HG03565 (cell line): ENCODE measurements at regions not wholly inside any gene's neighbourhood (a gene's known extent, or its start where the extent isn't known, plus 50 kb on each side); places are given as distances from the start of the nearest gene placed in this dataset.

Experiments
- ATAC-seq: cut with Tn5 transposase; IDR thresholded peaks from one replicate; pipeline ENCODE4 v1.9.1; 2021; ENCODE audit warnings: mild to moderate bottlenecking, moderate library complexity; ENCODE audit not compliant: unreplicated experiment

- no peak for ATAC-seq
These were observed 144.4 kb upstream of the GUCY1A1 start for GRCh38 chr4:155522201-155522600.

GRCh38 chr4:155521382-155521781 lies 144.6 kb upstream of the MAP9 start:
- ATAC-seq = no peak

- no peak for ATAC-seq
These were observed 138.8 kb upstream of the MAP9 start for GRCh38 chr4:155515444-155516075.

GRCh38 chr4:155514628-155515027 lies 137.9 kb upstream of the MAP9 start:
- no peak for ATAC-seq

GRCh38 chr4:155512817-155513216 lies 136.1 kb upstream of the MAP9 start:
- ATAC-seq = no peak

- ATAC-seq = no peak
These were observed 135.3 kb upstream of the MAP9 start for GRCh38 chr4:155512046-155512445.

GRCh38 chr4:155510771-155511170 lies 134.0 kb upstream of the MAP9 start:
- ATAC-seq = no peak

- ATAC-seq = no peak
These were observed 132.8 kb upstream of the MAP9 start for GRCh38 chr4:155509555-155509954.

- no peak for ATAC-seq
These were observed 130.0 kb upstream of the MAP9 start for GRCh38 chr4:155506745-155507144.

- no peak for ATAC-seq
These were observed 128.6 kb upstream of the MAP9 start for GRCh38 chr4:155505321-155505720.

- ATAC-seq = no peak
These were observed 120.5 kb upstream of the MAP9 start for GRCh38 chr4:155497306-155497705.

- no peak for ATAC-seq
These were observed 119.5 kb upstream of the MAP9 start for GRCh38 chr4:155496294-155496626.

- ATAC-seq = no peak
These were observed 119.0 kb upstream of the MAP9 start for GRCh38 chr4:155495572-155496293.

- ATAC-seq = no peak
These were observed 117.4 kb upstream of the MAP9 start for GRCh38 chr4:155494037-155494718.

- ATAC-seq = peak; percentile 95
These were observed 114.8 kb upstream of the MAP9 start for GRCh38 chr4:155491336-155492120.

- ATAC-seq = no peak
These were observed 112.5 kb upstream of the MAP9 start for GRCh38 chr4:155489271-155489670.

- no peak for ATAC-seq
These were observed 111.9 kb upstream of the MAP9 start for GRCh38 chr4:155488691-155489090.

- no peak for ATAC-seq
These were observed 110.4 kb upstream of the MAP9 start for GRCh38 chr4:155487210-155487609.

- ATAC-seq = no peak
These were observed 104.4 kb upstream of the MAP9 start for GRCh38 chr4:155481150-155481549.

- no peak for ATAC-seq
These were observed 103.1 kb upstream of the MAP9 start for GRCh38 chr4:155479835-155480234.

GRCh38 chr4:155478336-155478835 lies 101.6 kb upstream of the MAP9 start:
- ATAC-seq = no peak
